Renal pelvis (tissue), 1 donor: ENCODE measurements at regions not wholly inside any gene's neighbourhood (a gene's known extent, or its start where the extent isn't known, plus 50 kb on each side); places are given as distances from the start of the nearest gene placed in this dataset.

Experiments
- DNase-seq: peaks from one replicate; pipeline ENCODE4 v3.0.0-alpha.2; 2013

DNA sequence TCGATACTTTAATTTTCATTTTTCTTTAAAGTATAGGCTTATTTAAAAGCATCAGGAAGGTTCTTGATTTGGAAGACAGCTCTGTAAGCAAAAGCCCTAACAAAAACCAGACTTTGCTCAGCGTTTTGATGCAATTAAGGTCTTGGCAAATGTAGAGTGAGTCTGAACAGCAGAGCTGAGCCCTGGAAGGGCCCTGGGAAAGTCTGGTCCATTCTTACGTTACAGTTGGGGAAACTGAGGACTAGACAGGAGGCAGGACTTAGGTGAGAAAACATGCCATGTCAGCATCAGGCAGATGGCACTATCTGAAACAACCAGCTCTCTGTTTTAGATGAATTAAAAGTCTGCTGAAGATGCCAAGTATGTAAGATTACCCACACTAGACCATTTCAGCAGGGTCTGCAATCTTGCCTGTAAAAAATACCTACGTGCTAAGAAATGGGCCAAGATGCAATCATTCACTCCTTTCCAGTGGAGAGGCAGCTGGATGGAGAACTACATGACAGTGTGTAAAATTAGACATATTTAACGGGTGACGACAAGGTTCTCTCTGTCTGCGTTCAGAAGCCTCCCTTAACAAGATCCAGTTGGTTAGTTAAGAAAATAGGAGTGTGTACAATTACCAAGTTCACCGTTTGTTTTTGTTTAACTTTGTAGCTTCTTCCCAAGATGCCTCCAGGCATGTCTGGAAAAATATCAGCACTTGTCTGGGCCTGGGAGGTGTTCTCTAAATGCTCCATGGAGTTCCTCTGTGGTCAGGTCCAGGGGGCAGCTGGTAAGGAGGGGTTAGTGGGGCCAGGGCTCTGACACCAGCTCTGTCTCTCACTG, 502.3 kb upstream of the ZMIZ1 start:
- peak; percentile 48 for DNase-seq

DNA sequence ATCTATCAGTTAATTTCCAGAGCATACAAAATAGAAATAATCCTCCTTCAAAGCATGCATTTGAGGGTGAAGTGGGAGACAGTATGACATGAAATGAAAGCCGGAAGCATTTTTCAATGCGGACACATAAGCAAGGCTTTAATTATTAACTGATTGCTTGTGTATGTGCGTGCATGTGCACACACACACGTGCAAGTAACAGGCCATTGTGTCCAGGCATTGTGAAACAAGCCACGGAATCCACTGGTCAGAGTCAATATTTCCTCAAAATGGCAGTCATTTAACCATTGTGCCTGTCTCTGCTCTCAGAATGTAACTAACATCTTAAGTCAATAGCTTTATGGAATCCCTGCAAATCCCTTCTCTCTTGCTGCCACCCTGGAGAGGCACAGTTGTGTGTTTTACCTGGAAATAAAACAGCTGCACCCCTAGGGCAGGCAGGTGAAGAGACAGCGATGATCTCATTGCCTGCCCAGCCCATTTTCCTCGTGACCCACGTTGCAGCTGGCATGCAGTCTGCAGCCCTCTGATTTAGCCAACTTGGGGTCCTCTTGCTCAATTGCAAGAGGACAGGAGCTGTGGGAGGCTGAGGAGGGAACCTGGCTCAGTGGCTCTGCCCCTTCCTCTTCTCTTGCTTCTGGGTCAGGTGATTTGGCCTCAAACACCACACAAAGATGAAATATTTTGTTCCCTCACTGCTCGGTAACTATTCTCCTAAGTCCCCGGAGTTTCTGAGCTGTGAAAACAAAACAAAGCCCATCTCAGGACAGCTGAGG, 500.9 kb upstream of the ZMIZ1 start:
- DNase-seq, result no peak

DNA sequence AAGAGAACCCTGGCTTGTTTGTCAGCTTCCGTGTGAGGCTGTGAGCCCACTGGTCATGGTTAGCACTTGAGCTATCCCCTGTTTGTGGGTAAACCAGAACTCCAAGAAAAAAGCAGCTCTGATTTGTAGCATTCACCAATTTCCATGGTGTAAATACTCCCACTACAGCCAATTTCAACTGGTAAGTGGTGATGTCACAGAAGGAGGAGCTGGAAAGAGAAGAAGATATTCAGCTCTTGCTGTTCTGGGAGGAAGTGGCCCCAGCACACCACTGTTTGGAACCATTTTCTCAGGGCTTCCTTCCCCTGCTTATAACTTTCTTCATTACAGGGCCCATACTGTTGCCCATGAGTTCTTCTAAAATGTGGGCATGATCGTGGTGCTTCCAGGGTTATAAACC, 500.1 kb upstream of the ZMIZ1 start:
- no peak for DNase-seq

DNA sequence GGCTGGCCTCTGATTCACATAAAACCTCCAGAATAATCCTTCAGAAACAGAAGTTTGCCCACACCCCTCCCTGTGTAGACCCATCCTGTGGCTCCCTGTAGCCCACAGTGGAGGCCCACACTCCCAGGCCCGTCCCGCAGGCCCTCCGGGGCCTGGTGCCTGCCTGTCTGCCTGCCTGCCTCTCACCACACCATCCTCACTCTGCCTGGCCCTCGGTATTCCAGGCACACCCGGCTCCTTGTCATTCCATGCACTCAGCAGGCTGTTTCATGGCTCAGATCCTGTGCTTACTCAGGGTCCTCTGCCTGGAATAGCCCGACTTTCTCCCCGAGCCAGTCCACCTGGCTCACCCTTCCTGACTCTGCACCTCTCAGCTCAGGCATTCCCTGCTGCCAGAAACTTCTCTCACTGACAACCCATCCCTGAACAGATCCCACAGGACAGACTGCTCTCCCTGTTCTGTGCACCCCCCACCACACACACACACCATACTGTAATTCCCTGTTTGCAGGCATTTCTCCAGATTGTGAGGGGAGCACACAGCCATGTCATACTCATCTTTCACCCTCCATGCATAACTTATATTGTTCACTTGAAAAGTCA, 498.0 kb upstream of the ZMIZ1 start:
- no peak for DNase-seq

DNA sequence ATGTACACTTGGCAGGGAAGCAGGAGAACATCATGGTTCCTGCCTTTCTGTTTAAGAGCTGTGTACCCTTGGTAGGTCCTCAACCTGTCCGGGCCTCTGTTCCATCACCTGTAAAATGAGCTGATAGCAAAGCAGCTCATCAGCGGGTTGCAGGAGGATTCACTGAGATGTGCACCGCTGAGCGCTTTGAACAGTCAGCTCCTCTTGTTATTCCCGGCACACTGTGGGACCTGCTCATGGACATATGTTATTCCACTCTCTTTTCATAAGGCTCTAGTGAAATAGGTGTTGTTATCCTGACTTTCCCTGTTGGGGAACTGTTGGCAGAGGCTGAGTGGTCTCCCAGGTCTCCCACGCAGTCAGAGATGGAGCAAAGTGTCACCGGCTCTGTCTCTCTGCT, 497.5 kb upstream of the ZMIZ1 start:
- no peak for DNase-seq

DNA sequence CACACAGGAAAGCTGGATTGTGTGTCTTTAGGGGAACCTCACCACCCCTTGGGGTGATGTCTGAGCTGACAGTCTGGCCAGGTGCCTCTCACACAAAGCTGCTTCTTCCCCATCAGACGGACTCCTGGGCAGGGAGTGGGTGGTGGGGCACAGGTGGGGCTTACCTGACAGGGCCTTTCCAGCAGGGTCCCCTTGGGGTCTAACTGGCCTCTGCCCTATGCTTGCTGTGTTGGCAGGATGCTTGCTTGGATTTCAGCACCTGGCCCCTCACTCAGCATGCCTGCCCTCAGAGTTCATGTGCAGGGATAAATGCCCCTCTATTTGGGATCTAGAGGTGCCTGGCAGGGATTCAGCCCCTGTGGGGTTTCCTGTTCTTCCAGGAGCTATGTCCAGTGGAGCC, 496.9 kb upstream of the ZMIZ1 start:
- DNase-seq, result no peak

DNA sequence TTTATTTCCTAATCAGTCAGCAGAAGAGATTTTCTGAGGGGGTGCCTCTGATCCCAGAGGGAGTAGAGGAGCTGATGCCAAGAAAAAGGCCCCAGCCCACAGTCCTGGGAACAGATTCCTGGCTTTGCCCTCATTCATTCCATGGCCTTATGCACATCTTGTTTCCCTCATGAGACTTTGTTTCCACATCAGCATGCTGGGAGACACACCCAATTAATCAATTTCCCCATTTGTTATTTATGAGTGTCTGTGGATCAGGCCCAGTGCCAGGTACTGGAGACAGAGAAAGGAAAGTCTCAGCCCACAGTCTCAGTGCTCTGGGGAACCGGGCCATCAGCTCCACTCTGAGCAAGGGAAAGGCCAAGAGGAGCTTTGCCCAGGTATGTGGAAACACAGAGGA, 496.2 kb upstream of the ZMIZ1 start:
- no peak for DNase-seq

DNA sequence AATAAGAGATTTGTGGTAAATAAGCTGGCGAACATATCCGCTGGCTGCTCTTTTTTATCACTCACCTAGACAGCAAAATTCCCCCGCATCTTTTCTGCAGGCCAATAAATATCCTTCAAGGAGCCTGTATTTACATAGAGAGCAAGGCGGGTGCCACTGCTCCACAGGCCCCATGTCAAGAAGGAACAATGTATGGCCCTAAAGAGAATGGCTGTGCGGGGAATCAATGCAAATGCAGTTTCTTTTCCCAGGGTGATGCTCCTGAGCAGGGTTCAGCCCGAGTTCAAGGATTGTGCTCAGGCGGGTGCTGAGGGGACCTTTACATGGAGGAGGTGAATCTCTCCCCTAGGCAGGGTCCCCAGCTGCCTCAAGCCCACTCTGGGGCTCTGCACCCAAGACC, 494.2 kb upstream of the ZMIZ1 start:
- DNase-seq, result no peak

DNA sequence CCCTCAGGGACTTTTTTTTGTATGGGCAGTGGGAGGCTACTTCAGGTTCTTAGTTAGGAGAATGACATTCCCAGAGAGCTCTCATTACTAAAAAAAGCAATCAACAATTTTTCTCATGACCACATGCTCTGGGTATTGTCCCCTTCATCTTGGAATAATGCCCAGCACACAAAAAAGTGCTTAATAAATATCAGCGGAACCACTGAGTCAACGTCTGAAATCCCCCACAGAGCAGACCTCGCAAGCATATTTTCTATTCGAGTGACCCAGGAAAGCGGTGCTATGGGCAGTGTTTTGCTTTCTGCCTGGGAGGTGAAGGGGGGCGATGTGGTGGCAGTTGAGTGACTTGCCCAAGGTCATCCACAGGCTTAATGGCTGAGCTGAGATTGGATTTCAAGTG, 493.4 kb upstream of the ZMIZ1 start:
- no peak for DNase-seq

DNA sequence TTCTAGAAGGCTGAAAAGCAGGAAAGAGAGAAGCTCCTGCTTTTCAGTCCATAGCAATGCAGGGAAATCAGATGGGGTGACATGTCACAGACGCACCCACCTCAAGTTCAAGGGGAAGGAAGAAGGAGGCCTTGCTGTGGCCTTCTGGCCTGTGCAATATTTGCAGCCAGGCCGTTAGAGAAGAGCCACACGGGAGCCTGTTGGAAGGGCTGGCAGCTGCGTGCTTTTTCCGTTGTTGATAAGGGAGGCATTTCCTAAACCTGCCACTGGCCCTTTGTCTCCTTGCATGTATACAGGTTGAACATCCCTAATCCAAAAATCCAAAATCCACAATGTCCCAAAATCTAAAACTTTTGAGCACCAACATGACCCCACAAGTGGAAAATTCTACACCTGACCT, 492.5 kb upstream of the ZMIZ1 start:
- DNase-seq, result no peak

DNA sequence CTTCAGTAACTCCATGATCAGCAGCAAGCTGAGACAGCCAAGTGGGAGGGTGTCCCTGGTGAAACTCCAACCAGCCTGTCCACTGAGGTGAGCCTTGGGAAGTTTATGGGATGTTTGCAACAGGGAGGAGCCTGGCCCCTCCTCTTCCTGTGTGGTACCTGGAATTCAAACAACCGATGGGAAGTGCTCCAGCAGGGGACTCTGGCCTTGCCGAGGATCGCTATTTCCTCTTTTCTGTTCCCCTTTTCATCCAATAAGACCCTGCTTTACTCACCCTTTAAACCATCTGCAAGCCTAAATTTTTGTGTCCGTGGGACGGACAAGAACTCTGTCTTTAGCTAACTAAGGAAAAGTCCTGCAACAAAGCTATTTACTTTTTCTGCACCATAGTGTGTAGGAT, 491.1 kb upstream of the ZMIZ1 start:
- no peak for DNase-seq

DNA sequence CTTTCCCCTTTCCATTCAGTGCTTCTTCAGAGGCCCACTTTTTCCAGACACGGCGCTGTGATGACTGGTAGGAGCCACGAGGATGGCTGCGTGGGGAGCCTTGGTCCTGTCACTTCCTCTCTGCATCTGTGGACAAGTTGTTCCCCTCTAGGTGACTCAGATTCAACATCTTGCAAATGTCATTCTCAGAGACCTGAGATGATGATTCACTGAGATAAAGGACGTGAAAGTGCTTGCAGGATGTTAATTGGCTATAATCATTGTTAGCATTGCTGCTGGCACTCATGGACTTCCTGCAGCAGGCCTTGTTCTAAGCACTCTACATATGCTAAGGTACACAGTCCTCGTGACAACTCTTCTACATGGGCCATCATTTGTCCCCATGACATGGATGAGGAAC, 489.8 kb upstream of the ZMIZ1 start:
- DNase-seq, result no peak

DNA sequence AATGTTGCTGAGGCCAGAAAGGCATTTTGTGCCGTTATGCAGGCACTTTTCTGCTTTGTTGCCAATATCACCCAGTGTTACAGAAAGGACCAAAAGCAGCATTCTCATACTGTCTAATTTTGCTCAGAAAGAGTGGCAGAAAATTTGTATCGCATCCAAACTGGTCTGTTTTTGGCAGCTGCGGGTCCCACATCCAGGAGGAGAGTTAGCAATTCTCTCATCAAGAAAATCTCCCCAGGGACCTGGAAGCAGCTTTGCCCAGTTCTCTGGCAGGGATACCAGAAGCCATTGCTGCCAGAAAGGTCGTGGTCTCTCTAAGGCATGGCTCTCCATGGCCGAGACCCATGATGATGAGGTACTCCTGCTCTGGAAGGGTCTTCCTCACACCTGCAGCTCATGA, 489.2 kb upstream of the ZMIZ1 start:
- no peak for DNase-seq

DNA sequence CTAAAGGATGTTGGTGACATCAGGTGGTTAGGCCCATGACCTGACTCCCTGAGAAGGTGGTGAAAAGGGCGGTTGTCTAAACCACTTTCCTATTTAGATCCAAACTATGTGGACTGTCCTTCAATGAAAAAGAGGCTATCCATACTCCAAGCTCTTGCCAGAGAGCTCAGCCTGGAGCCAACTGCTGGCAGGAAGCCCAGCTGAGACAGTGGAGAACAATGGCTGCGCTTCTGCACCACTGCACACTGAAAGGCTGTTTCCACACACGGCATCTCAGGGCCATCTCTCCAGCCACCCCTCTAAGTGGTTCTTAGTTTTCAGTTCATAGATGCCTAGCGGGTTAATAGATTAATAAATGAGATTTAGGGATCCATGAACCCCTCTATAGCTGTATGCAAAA, 488.8 kb upstream of the ZMIZ1 start:
- no peak for DNase-seq

DNA sequence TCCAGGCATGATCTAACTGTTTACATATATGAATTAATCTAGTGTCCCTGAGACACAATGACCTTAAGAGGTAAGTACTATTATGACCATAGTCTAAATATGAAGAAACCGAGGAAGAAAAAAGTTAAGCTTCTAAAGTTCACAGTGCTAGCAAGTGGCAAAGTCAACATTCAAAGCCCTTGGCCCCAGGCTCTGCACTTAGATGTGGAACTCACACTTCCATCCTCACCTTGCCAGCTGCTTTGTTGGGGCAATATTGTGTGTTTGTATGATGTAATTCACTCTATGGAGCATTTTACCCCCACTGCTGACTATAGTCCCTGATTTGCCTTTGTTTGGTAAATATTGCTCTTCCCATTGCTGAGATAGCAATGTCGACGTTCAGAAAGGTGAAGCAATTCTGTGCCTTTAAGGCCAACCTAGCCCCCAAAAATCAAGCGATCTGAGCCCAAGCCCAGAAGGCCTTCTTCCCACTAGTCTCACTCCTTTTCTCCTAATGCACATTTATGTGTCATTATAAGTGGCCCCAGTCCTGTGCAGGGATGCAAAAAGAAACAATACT, 487.6 kb upstream of the ZMIZ1 start:
- DNase-seq, result no peak

DNA sequence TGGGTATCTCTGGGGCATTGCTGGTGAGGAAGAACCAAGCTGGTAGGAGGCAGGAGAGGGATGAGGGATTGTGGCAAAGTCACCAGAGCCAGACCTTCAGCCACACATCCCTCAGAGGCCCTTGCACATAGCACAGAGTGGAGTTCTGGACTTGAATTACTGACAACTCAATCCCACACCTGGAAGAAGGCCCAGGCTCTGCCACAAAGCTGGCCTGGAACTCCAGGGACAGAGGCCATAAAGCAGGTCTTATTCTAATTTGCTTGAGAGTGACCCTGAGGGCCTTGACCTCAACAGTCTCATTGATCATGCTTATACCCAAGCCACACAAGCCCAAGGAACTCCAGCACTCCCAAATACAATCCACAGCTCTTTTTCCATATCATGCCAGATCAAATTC, 486.2 kb upstream of the ZMIZ1 start:
- DNase-seq, result no peak

DNA sequence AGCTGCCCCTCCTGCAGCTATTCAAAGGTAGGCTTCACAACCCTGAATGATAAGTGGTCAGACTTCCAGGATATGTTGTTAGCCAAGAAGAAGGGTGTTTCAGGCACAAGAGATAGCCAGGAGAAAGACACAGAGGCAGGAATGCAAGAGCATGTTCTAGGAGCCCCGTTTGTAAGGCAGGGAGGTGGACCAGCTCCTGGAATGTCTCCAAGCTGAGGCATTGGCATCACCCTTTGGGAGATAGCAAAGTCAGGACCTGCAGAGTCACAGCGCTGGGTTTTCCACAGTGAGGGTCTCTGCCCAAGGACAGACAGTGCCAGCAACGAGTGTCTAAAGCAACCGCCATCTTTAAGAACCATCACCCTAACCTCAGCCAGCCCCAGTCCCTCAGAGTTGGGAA, 484.5 kb upstream of the ZMIZ1 start:
- no peak for DNase-seq

DNA sequence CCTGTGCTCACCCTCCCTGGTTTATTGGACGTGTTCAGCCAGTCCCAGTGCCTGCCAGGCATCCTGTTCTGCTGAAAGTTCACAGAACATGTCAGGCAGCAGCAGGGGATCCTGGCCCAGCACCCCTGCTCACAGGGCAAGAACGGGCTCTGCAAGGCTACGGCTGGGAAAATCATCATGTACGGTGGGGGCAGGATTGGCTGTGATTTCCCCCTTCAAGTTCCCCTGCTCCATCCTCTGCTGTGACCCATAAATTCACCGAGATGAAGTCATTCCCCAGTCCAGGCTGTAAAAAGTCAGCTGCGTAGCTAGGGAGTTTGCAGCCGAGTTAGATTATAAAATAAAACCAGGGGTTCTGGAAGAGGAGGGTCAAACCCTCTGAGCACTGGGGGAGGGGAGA, 484.1 kb upstream of the ZMIZ1 start:
- DNase-seq, result peak; percentile 54

DNA sequence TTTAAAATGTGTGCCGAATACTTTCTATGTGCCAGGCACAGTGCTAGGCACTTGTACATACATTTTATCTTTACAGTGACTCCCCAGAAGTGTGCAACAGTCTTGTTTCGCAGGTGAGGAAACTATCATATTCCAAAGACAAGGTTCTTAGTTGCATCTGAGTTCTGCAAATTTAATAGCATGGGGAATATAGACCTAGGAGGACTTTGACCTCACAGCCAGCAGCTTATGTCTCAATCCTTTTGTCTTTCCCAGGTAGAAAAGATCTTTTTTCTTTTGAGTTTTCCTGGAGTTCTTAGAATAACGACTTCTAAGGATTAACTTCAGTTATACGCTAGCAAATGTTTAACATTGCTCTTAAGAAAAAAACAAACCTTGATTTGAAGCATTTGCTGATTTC, 482.8 kb upstream of the ZMIZ1 start:
- no peak for DNase-seq

DNA sequence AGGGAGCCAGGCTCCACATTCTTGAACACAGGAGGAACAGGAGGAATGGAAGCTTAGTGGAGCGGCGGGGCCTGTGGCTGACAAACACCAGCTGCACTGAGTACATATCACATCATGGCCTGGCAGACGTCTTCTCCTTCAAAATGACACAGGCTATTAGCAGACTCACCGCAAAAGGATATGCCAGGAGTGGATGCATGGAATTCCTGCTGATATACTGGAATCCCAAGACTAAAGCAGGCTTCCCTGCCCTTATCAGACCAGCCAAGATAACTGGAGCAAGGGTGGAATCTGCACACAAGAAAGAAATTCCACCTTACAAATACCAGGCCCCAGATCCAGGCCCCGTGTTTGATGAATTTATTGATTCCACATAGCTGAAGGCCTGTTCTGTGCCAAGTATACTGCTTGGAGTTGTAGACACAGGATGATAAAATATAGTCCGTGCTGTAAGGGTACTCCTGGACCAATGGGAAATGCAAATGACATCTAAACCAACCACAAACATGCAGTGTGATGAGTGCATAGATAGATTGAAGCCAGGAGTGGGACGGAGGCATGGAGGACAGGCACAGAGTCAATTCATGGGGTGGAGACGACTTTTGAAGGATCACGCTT, 480.5 kb upstream of the ZMIZ1 start:
- no peak for DNase-seq

DNA sequence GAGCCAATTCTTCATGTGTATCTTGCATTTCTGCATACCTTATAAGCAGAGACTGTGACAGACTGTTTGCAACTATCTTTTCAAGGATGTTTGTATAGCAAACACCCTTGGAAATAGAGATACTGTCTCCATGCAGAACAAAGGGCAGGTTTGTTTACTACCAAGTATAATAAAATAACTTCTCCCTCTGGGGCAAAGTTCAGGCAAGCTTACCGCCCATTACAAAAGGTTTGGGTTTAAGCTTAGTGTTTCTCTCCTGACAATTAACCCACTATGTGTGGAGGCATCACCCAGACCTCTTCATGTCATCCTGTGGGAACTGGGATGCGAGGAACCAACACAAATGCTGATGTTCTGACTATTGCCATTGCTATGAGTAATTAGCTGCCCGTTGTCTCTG, 479.1 kb upstream of the ZMIZ1 start:
- DNase-seq, result no peak

DNA sequence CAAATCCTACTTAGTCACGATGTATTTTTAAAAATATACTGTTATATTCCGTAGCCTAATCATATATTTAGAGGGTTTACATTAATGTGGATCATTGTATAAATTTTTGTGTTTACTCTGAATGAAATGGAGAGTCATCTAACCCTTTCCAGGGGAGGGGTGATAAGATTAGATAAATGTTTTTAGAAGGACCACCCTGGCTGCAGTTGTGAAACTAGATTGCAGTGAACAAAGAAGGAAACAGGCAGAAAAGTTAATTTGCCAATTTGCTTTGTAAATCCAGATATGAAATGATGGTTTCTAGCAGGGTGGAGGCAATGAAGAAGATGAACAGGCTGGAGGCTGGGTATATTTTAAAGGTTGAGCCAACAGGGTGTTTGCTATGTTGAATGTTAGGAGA, 477.7 kb upstream of the ZMIZ1 start:
- no peak for DNase-seq
